ENCODE measurements at regions not wholly inside any gene's neighbourhood (a gene's known extent, or its start where the extent isn't known, plus 50 kb on each side); places are given as distances from the start of the nearest gene placed in this dataset.
"Not testable (repeated sequence)": the region's sequence is repeated elsewhere in the genome, so short reads cannot be mapped to it uniquely, and the experiment has no call there.

GRCh38 chr4:82171531-82172155, 202.1 kb downstream of the HNRNPD start:
- no peak for DNase-seq

- DNase-seq: no peak
Observed at GRCh38 chr4:82149750-82150149, 224.0 kb downstream of the HNRNPD start.

GRCh38 chr4:82145850-82146249, 227.9 kb downstream of the HNRNPD start:
- no peak for DNase-seq

- DNase-seq: no peak
Observed at GRCh38 chr4:82140422-82140821, 233.4 kb downstream of the HNRNPD start.

GRCh38 chr4:82139287-82139686, 234.5 kb downstream of the HNRNPD start:
- DNase-seq: no peak

- DNase-seq: no peak
Observed at GRCh38 chr4:82138374-82138773, 235.4 kb downstream of the HNRNPD start.

- no peak for DNase-seq
Observed at GRCh38 chr4:82136161-82136801, 237.5 kb downstream of the HNRNPD start.

GRCh38 chr4:82128355-82128754, 245.4 kb downstream of the HNRNPD start:
- no peak for DNase-seq

GRCh38 chr4:82126512-82127040, 247.2 kb downstream of the HNRNPD start:
- no peak for DNase-seq

GRCh38 chr4:82125787-82126297, 247.9 kb downstream of the HNRNPD start:
- no peak for DNase-seq

- no peak for DNase-seq
Observed at GRCh38 chr4:82124932-82125786, 248.6 kb downstream of the HNRNPD start.

GRCh38 chr4:82124365-82124764, 249.4 kb downstream of the HNRNPD start:
- no peak for DNase-seq

GRCh38 chr4:82123934-82124333, 249.9 kb downstream of the HNRNPD start:
- DNase-seq: no peak

- DNase-seq: not testable (repeated sequence)
Observed at GRCh38 chr4:82115183-82115582, 258.6 kb downstream of the HNRNPD start.

- no peak for DNase-seq
Observed at GRCh38 chr4:82108506-82108905, 265.3 kb downstream of the HNRNPD start.

GRCh38 chr4:82104578-82104977, 269.2 kb downstream of the HNRNPD start:
- DNase-seq: no peak

GRCh38 chr4:82099928-82100579, 273.7 kb downstream of the HNRNPD start:
- DNase-seq: no peak

- DNase-seq: no peak
Observed at GRCh38 chr4:82097504-82097903, 276.3 kb downstream of the HNRNPD start.

- DNase-seq: no peak
Observed at GRCh38 chr4:82090717-82091116, 283.1 kb downstream of the HNRNPD start.

- DNase-seq: no peak
Observed at GRCh38 chr4:82084747-82085146, 289.0 kb downstream of the HNRNPD start.

GRCh38 chr4:82077471-82077995, 296.3 kb downstream of the HNRNPD start:
- DNase-seq: not testable (repeated sequence)

- DNase-seq: no peak
Observed at GRCh38 chr4:82076809-82077208, 297.0 kb downstream of the HNRNPD start.

GRCh38 chr4:82076359-82076758, 297.4 kb downstream of the HNRNPD start:
- no peak for DNase-seq

All from CD4-positive, alpha-beta T cell treated with Interferon gamma for 1 hour (primary cell).